Psoas muscle (tissue), 7 donors: ENCODE measurements at regions not wholly inside any gene's neighbourhood (a gene's known extent, or its start where the extent isn't known, plus 50 kb on each side); places are given as distances from the start of the nearest gene placed in this dataset.
A peak's percentile ranks its signal among the peaks of the same experiment; 100 is the strongest.

ENCODE experiments used
- ATAC-seq, 4 donors: fragments of 200-7000 bp; cut with Tn5 transposase; one replicate each; pipeline ENCODE4 v1.9.1; 2020; ENCODE audit warnings: moderate library complexity in 3 of 4, mild to moderate bottlenecking in 2 of 4
- DNase-seq, 2 donors: peaks; one replicate each; pipeline ENCODE4 v3.0.0-alpha.2; 2020
- H3K27ac ChIP-seq: fragments of 200-600 bp; one replicate; pipeline ENCODE4 v1.8.0; 2022
- H3K27me3 ChIP-seq, 3 donors: fragments of 200-600 bp in 1 of 3; one replicate each; pipeline versions ENCODE4 v1.6.1 to v1.8.0; 2013 to 2022; ENCODE audit warnings: low read length in 2 of 3, mild to moderate bottlenecking in 2 of 3, moderate library complexity in 1 of 3; ENCODE audit not compliant: insufficient read depth in 3 of 3
- H3K36me3 ChIP-seq, 2 donors: fragments of 200-600 bp in 1 of 2; one replicate each; pipeline versions ENCODE4 v1.6.1 to v1.8.0; 2013 to 2022; ENCODE audit warnings: low read depth in 1 of 2, mild to moderate bottlenecking in 1 of 2, moderate library complexity in 1 of 2; ENCODE audit not compliant: insufficient read depth in 1 of 2
- H3K4me1 ChIP-seq: fragments of 200-600 bp; one replicate; pipeline ENCODE4 v1.8.0; 2022
- H3K4me3 ChIP-seq: fragments of 200-600 bp; one replicate; pipeline ENCODE4 v1.8.0; 2022; ENCODE audit warnings: mild to moderate bottlenecking
- H3K9me3 ChIP-seq: fragments of 200-600 bp; one replicate; pipeline ENCODE4 v1.8.0; 2022
- CTCF ChIP-seq: fragments of 200-600 bp; IDR thresholded peaks from one replicate; pipeline ENCODE4 v1.8.0; 2022; ENCODE audit warnings: antibody characterized with exemption
- WGBS, 3 donors: extraction: QIAGEN DNeasy Blood & Tissue Kit; methylation state at CpG; one replicate each; pipeline versions ENCODE4 v1.1.6 to v1.1.7; 2013; 5-methylcytosine and 5-hydroxymethylcytosine counted together
- intact Hi-C, 2 donors: fragments of 100-400 bp; cut with DNase I; formaldehyde crosslinking; loops; one replicate each; pipeline versions ENCODE4 v1.11.0 to v1.14.2; 2022
- donor health status: healthy with polysubstance abuse.
- donor health status: DM: no; HTN: no; CAD: no; lungs with moderate emphysema.
- donor health status: Bipolar disorder and iron deficiency.
- donor health status: healthy.
- donor health status: DM: yes; HTN: yes; CAD: no.
- donor health status: DM: no; HTN: no; CAD: no.
- donor health status: DM: yes; HTN: yes; CAD: no.

GRCh38 chr5:9859808-9860207 is 229.7 kb upstream of the TAS2R1 start:
- WGBS, 3 donors = 55 to 65% (median 60%) methylated on average over 1 of the region's 1 CpG
- no peak for ATAC-seq
- no peak for DNase-seq
- no peak for TF ChIP-seq CTCF
- Histone ChIP-seq H3K27me3 (no peaks in the 10 kb centered on the region), H3K27ac (no peak overlapping the region), H3K9me3 (no peaks in the 10 kb centered on the region), H3K36me3 (no peaks in the 10 kb centered on the region), H3K4me1 (no peaks in the 10 kb centered on the region), H3K4me3 (no peak overlapping the region)
- intact Hi-C loops = no loop called here

- no peak overlapping the region for H3K27ac ChIP-seq
- H3K9me3 ChIP-seq = no peaks in the 10 kb centered on the region
- H3K4me1 ChIP-seq = no peaks in the 10 kb centered on the region
- ATAC-seq (no peak), DNase-seq (no peak)
- H3K36me3 ChIP-seq = no peaks in the 10 kb centered on the region
- no peaks in the 10 kb centered on the region for H3K27me3 ChIP-seq
- TF ChIP-seq CTCF = no peak
- 97 to 98% (median 97%) methylated on average over 3 of the region's 3 CpGs for WGBS, 3 donors
- H3K4me3 ChIP-seq = no peak overlapping the region
- intact Hi-C loops = no loop called here
These were observed 227.9 kb upstream of the TAS2R1 start for GRCh38 chr5:9858043-9858442.

GRCh38 chr5:9853309-9853708 is 223.2 kb upstream of the TAS2R1 start:
- 95 to 98% (median 95%) methylated on average over 2 of the region's 2 CpGs for WGBS, 3 donors
- H3K27me3 ChIP-seq = peaks cover 0 to 4% (median 0%) of the 10 kb centered on the region in 3 donors
- no peak overlapping the region for H3K27ac ChIP-seq
- no peak overlapping the region for H3K4me3 ChIP-seq
- intact Hi-C loops = no loop called here
- no peaks in the 10 kb centered on the region for H3K4me1 ChIP-seq
- DNase-seq (no peak), ATAC-seq (no peak)
- no peaks in the 10 kb centered on the region for H3K9me3 ChIP-seq
- no peak for TF ChIP-seq CTCF
- H3K36me3 ChIP-seq = no peaks in the 10 kb centered on the region

GRCh38 chr5:9852671-9853070 is 222.5 kb upstream of the TAS2R1 start:
- Histone ChIP-seq H3K27me3 (peaks cover 0 to 4% (median 0%) of the 10 kb centered on the region in 3 donors), H3K4me3 (no peak overlapping the region), H3K9me3 (no peaks in the 10 kb centered on the region), H3K36me3 (no peaks in the 10 kb centered on the region), H3K4me1 (no peaks in the 10 kb centered on the region), H3K27ac (no peak overlapping the region)
- ATAC-seq (no peak), DNase-seq (no peak)
- TF ChIP-seq CTCF = no peak
- WGBS, 3 donors = 83 to 88% (median 87%) methylated on average over 3 of the region's 3 CpGs
- intact Hi-C loops = no loop called here

GRCh38 chr5:9851458-9851857 is 221.3 kb upstream of the TAS2R1 start:
- intact Hi-C loops = no loop called here
- TF ChIP-seq CTCF = no peak
- 19 to 33% (median 20%) methylated on average over 3 of the region's 3 CpGs for WGBS, 3 donors
- peak in 3 of 4 donors; percentile 50 to 60 (median 56) for ATAC-seq
- no peak overlapping the region for H3K4me3 ChIP-seq
- no peaks in the 10 kb centered on the region for H3K9me3 ChIP-seq
- DNase-seq = no peak
- H3K36me3 ChIP-seq = no peaks in the 10 kb centered on the region
- H3K4me1 ChIP-seq = no peaks in the 10 kb centered on the region
- H3K27ac ChIP-seq = no peak overlapping the region
- peaks cover 0 to 4% (median 0%) of the 10 kb centered on the region in 3 donors for H3K27me3 ChIP-seq
